HG03342 (cell line): ENCODE measurements at regions not wholly inside any gene's neighbourhood (a gene's known extent, or its start where the extent isn't known, plus 50 kb on each side); places are given as distances from the start of the nearest gene placed in this dataset.

ENCODE experiments used
- ATAC-seq: cut with Tn5 transposase; IDR thresholded peaks from one replicate; pipeline ENCODE4 v1.9.1; 2021; ENCODE audit warnings: mild to moderate bottlenecking, moderate library complexity; ENCODE audit not compliant: unreplicated experiment

- ATAC-seq = no peak
These were observed 252.7 kb upstream of the POU3F2 start for GRCh38 chr6:98581705-98582104.

- ATAC-seq = no peak
These were observed 250.9 kb upstream of the POU3F2 start for GRCh38 chr6:98583506-98583905.

- ATAC-seq = no peak
These were observed 248.2 kb upstream of the POU3F2 start for GRCh38 chr6:98586163-98586562.

- ATAC-seq = no peak
These were observed 246.8 kb upstream of the POU3F2 start for GRCh38 chr6:98587555-98587954.

- ATAC-seq = no peak
These were observed 244.8 kb upstream of the POU3F2 start for GRCh38 chr6:98589536-98589935.

- ATAC-seq = no peak
These were observed 244.2 kb upstream of the POU3F2 start for GRCh38 chr6:98590136-98590681.

- no peak for ATAC-seq
These were observed 243.4 kb upstream of the POU3F2 start for GRCh38 chr6:98590997-98591396.

- no peak for ATAC-seq
These were observed 240.7 kb upstream of the POU3F2 start for GRCh38 chr6:98593676-98594075.

- no peak for ATAC-seq
These were observed 232.7 kb upstream of the POU3F2 start for GRCh38 chr6:98601716-98602115.

GRCh38 chr6:98605705-98606104 lies 228.7 kb upstream of the POU3F2 start:
- no peak for ATAC-seq

- no peak for ATAC-seq
These were observed 207.1 kb upstream of the POU3F2 start for GRCh38 chr6:98627129-98627775.

- ATAC-seq = no peak
These were observed 200.5 kb upstream of the POU3F2 start for GRCh38 chr6:98633886-98634285.

GRCh38 chr6:98634569-98634968 lies 199.8 kb upstream of the POU3F2 start:
- no peak for ATAC-seq

- no peak for ATAC-seq
These were observed 199.2 kb upstream of the POU3F2 start for GRCh38 chr6:98635191-98635590.

GRCh38 chr6:98636941-98637340 lies 197.4 kb upstream of the POU3F2 start:
- ATAC-seq = no peak

GRCh38 chr6:98639089-98639635 lies 195.2 kb upstream of the POU3F2 start:
- no peak for ATAC-seq

GRCh38 chr6:98640366-98640765 lies 194.0 kb upstream of the POU3F2 start:
- ATAC-seq = no peak

- no peak for ATAC-seq
These were observed 192.2 kb upstream of the POU3F2 start for GRCh38 chr6:98641949-98642719.

GRCh38 chr6:98644063-98644462 lies 190.3 kb upstream of the POU3F2 start:
- ATAC-seq = no peak

GRCh38 chr6:98648211-98648914 lies 186.0 kb upstream of the POU3F2 start:
- no peak for ATAC-seq

GRCh38 chr6:98650941-98651340 lies 183.4 kb upstream of the POU3F2 start:
- no peak for ATAC-seq
